C4-2B (cell line): ENCODE measurements at regions not wholly inside any gene's neighbourhood (a gene's known extent, or its start where the extent isn't known, plus 50 kb on each side); places are given as distances from the start of the nearest gene placed in this dataset.

ENCODE experiments used
- CTCF ChIP-seq: fragments of 450-650 bp; conservative IDR thresholded peaks from 2 replicates; pipeline ENCODE4 v1.5.1; 2017; ENCODE audit warnings: mild to moderate bottlenecking
- ZFX ChIP-seq: fragments of 450-650 bp; IDR thresholded peaks from 2 replicates; pipeline ENCODE4 v1.6.1; 2017

- TF ChIP-seq CTCF (no peak), ZFX (no peak)
Measured at GRCh38 chr7:86943447-86943846, 116.0 kb downstream of the ELAPOR2 start.
